ENCODE measurements at regions not wholly inside any gene's neighbourhood (a gene's known extent, or its start where the extent isn't known, plus 50 kb on each side); places are given as distances from the start of the nearest gene placed in this dataset.
"Not testable (repeated sequence)": the region's sequence is repeated elsewhere in the genome, so short reads cannot be mapped to it uniquely, and the experiment has no call there.

DNA sequence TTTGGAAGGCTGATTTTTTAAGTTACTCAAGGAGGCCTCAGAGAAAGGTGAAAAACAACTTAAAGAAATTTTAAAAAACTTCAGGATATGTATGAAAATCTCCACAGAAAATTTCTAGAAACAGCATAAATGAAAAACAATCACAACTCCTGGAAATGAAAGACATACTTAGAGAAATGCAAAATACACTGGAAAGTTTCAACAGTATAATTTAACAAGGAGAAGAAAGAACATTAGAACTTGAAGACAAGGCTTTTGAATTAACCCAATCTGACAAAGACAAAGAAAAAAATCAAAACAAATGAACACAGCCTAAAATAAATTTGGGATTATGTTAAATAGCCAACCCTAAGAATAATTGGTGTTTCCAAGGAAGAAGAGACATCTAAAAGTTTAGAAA lies 300.5 kb downstream of the ANTXR2 start:
- Histone ChIP-seq H3K36me3 (ENCODE audit: insufficient read depth, low read length) (no peaks in the 10 kb centered on the region), H3K9me3 (ENCODE audit: control insufficient read depth, insufficient read depth, low read length) (peaks cover 13% of the 10 kb centered on the region; the same call in 1 of the 2 replicates), H3K9ac (ENCODE audit: low read depth, low read length) (no peak overlapping the region), H3K4me1 (ENCODE audit: insufficient read depth, low read length) (no peaks in the 10 kb centered on the region)

GRCh38 chr4:79764120-79764519 lies 308.9 kb downstream of the ANTXR2 start:
- H3K4me1 ChIP-seq (ENCODE audit: insufficient read depth, low read length), result no peaks in the 10 kb centered on the region

GRCh38 chr4:79763486-79764075 lies 309.4 kb downstream of the ANTXR2 start:
- no peaks in the 10 kb centered on the region for H3K36me3 ChIP-seq (ENCODE audit: insufficient read depth, low read length)
- H3K9ac ChIP-seq (ENCODE audit: low read depth, low read length), result no peak overlapping the region
- H3K4me1 ChIP-seq (ENCODE audit: insufficient read depth, low read length), result no peaks in the 10 kb centered on the region
- no peaks in the 10 kb centered on the region; the same call in 1 of the 2 replicates for H3K9me3 ChIP-seq (ENCODE audit: control insufficient read depth, insufficient read depth, low read length)

More at GRCh38 chr4:79764120-79764519, 308.9 kb downstream of the ANTXR2 start:
- H3K9ac ChIP-seq (ENCODE audit: low read depth, low read length), result no peak overlapping the region
- no peaks in the 10 kb centered on the region for H3K36me3 ChIP-seq (ENCODE audit: insufficient read depth, low read length)
- H3K9me3 ChIP-seq (ENCODE audit: control insufficient read depth, insufficient read depth, low read length), result no peaks in the 10 kb centered on the region; the same call in 1 of the 2 replicates

- Histone ChIP-seq H3K9ac (ENCODE audit: low read depth, low read length) (no peak overlapping the region), H3K9me3 (ENCODE audit: control insufficient read depth, insufficient read depth, low read length) (no peaks in the 10 kb centered on the region), H3K4me1 (ENCODE audit: insufficient read depth, low read length) (no peaks in the 10 kb centered on the region), H3K36me3 (ENCODE audit: insufficient read depth, low read length) (no peaks in the 10 kb centered on the region)
Observed at GRCh38 chr4:79759793-79760192, 313.2 kb downstream of the ANTXR2 start.

GRCh38 chr4:79757600-79757999 lies 315.4 kb downstream of the ANTXR2 start:
- no peaks in the 10 kb centered on the region for H3K9me3 ChIP-seq (ENCODE audit: control insufficient read depth, insufficient read depth, low read length)
- H3K9ac ChIP-seq (ENCODE audit: low read depth, low read length), result no peak overlapping the region
- no peaks in the 10 kb centered on the region for H3K36me3 ChIP-seq (ENCODE audit: insufficient read depth, low read length)
- H3K4me1 ChIP-seq (ENCODE audit: insufficient read depth, low read length), result no peaks in the 10 kb centered on the region

- Histone ChIP-seq H3K36me3 (ENCODE audit: insufficient read depth, low read length) (no peaks in the 10 kb centered on the region), H3K9ac (ENCODE audit: low read depth, low read length) (no peak overlapping the region)
Observed at GRCh38 chr4:79756140-79756895, 316.7 kb downstream of the ANTXR2 start.

GRCh38 chr4:79748835-79749234 lies 324.2 kb downstream of the ANTXR2 start:
- Histone ChIP-seq H3K4me1 (ENCODE audit: insufficient read depth, low read length) (no peaks in the 10 kb centered on the region), H3K36me3 (ENCODE audit: insufficient read depth, low read length) (no peaks in the 10 kb centered on the region), H3K9ac (ENCODE audit: low read depth, low read length) (no peak overlapping the region), H3K9me3 (ENCODE audit: control insufficient read depth, insufficient read depth, low read length) (no peaks in the 10 kb centered on the region)

More at GRCh38 chr4:79756140-79756895, 316.7 kb downstream of the ANTXR2 start:
- H3K4me1 ChIP-seq (ENCODE audit: insufficient read depth, low read length), result no peaks in the 10 kb centered on the region
- no peaks in the 10 kb centered on the region for H3K9me3 ChIP-seq (ENCODE audit: control insufficient read depth, insufficient read depth, low read length)

DNA sequence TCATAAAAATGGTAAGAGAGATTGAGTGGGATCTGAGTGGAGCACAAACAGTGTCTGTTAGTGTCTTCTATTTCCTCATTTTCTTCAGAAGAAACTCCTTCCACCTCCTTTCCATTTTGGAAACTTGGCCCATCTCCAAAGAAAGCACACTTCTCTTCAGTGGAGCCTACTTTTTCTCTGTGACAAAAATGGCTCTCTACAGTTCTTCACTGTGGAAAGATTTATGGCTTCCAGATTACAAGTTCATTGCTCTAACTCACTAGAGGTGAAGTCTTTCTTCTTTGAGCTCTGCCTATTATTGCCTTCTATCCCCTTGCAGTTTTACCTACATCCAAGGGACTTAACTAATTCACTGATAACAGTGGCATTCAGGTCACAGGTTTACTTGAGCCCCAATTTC lies 325.8 kb downstream of the ANTXR2 start:
- Histone ChIP-seq H3K4me1 (ENCODE audit: insufficient read depth, low read length) (no peaks in the 10 kb centered on the region), H3K36me3 (ENCODE audit: insufficient read depth, low read length) (no peaks in the 10 kb centered on the region), H3K9me3 (ENCODE audit: control insufficient read depth, insufficient read depth, low read length) (no peaks in the 10 kb centered on the region), H3K9ac (ENCODE audit: low read depth, low read length) (no peak overlapping the region)

DNA sequence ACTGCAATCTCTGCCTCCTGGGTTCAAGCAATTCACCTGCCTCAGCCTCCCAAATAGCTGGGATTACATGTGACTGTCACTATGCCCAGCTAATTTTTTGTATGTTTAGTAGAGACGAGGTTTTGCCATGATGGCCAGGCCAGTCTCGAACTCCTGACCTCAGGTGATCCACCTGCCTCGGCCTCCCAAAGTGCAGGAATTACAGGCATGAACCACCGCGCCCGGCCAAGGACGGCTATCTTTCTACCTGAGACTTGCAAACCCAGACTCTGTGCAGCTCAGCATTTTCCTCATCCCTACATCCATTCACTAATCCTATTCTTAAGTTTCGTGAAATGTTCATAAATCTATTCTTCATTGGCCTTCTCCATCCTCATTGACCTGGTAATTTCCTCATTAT lies 330.0 kb downstream of the ANTXR2 start:
- Histone ChIP-seq H3K9ac (ENCODE audit: low read depth, low read length) (no peak overlapping the region), H3K9me3 (ENCODE audit: control insufficient read depth, insufficient read depth, low read length) (no peaks in the 10 kb centered on the region), H3K36me3 (ENCODE audit: insufficient read depth, low read length) (no peaks in the 10 kb centered on the region), H3K4me1 (ENCODE audit: insufficient read depth, low read length) (peaks cover 7% of the 10 kb centered on the region; the same call in 1 of the 2 replicates)

DNA sequence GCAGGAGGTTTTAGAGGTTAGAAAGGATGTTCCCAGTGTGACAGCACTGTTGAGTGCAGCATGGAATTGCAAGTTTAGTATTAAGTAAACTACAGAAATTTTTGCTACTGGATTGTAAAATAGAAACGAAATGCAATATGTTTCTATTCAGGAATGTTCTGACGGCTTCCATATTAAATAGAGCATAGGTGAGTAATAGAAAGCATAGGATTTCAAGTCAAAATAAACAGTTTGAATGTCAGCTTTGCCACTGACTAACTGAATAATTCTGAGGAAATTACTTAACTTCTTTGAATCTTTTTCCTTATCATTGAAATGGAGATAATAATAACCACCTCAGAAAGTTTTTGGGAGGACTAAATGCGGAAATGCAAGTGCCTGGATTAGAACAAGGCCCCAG lies 331.9 kb upstream of the GK2 start:
- Histone ChIP-seq H3K36me3 (ENCODE audit: insufficient read depth, low read length) (no peaks in the 10 kb centered on the region), H3K9me3 (ENCODE audit: control insufficient read depth, insufficient read depth, low read length) (peaks cover 2% of the 10 kb centered on the region; the same call in 1 of the 2 replicates), H3K9ac (ENCODE audit: low read depth, low read length) (no peak overlapping the region), H3K4me1 (ENCODE audit: insufficient read depth, low read length) (peaks cover 7% of the 10 kb centered on the region; the same call in 1 of the 2 replicates)

DNA sequence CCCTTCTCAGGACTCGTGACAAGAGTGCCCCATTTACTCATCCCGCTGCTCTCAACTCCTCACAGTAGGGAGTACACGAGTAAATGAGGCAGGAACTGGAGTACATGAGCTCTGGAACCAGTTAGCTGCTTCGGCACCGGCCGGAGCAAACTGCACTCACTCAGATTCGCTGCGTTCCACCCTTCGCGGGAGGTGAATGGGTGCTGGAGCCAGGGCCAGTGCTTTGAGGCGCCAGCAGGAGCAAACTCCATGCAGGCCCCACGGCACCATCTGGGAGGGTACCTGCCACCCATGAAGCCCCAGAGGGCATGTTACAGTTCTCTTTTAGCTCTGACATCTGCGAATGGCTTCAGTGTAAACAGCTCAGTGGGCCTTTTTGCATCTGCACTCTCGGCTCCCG lies 315.5 kb upstream of the GK2 start:
- Histone ChIP-seq H3K9me3 (ENCODE audit: control insufficient read depth, insufficient read depth, low read length) (no peaks in the 10 kb centered on the region), H3K36me3 (ENCODE audit: insufficient read depth, low read length) (no peaks in the 10 kb centered on the region), H3K4me1 (ENCODE audit: insufficient read depth, low read length) (no peaks in the 10 kb centered on the region), H3K9ac (ENCODE audit: low read depth, low read length) (peak overlapping the region; percentile 24; the same call in 1 of the 2 replicates)

DNA sequence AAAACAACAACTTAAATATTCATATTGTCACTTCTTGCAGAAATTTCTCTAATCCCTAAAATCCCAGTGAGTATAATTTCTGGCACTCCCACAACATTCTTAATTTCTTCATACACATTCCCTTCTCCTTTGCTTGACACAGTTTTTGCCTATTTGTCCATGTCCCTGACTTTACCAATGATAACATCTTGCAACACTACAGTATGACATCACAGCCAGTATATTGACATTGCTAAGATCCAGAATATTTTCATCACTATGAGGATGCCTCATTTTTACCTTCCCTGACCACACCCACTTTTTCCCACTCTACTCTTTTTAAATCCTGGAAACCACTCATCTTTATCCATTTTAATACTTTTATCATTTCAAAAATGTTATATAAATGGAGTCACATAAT lies 292.3 kb upstream of the GK2 start:
- Histone ChIP-seq H3K36me3 (ENCODE audit: insufficient read depth, low read length) (no peaks in the 10 kb centered on the region), H3K9me3 (ENCODE audit: control insufficient read depth, insufficient read depth, low read length) (peaks cover 2% of the 10 kb centered on the region; the same call in 1 of the 2 replicates), H3K9ac (ENCODE audit: low read depth, low read length) (no peak overlapping the region), H3K4me1 (ENCODE audit: insufficient read depth, low read length) (no peaks in the 10 kb centered on the region)

DNA sequence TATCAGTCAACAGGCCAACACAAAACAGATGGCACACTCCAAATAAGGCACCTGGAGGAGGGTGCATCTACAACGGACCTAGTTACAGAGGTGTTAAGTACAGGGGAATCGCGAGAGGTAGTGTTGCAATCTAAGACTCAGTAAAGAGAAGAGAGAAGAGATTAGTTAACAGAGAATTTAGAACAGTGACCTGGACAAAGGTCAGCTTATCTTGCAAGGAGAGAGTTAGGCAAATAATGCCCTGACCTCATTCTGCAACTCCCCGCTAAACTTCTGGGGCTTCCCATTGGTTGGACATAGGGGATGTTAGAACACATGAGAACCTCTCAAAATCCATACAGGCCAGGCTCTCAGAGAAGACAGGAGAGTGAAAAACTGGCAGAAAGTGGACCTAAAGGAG lies 289.4 kb upstream of the GK2 start:
- Histone ChIP-seq H3K9ac (ENCODE audit: low read depth, low read length) (no peak overlapping the region), H3K9me3 (ENCODE audit: control insufficient read depth, insufficient read depth, low read length) (peaks cover 6% of the 10 kb centered on the region; the same call in 1 of the 2 replicates), H3K36me3 (ENCODE audit: insufficient read depth, low read length) (no peaks in the 10 kb centered on the region), H3K4me1 (ENCODE audit: insufficient read depth, low read length) (no peaks in the 10 kb centered on the region)

GRCh38 chr4:79696534-79696933 lies 288.5 kb upstream of the GK2 start:
- not testable (repeated sequence) for H3K9me3 ChIP-seq (ENCODE audit: control insufficient read depth, insufficient read depth, low read length); H3K4me1 ChIP-seq (ENCODE audit: insufficient read depth, low read length); H3K9ac ChIP-seq (ENCODE audit: low read depth, low read length); H3K36me3 ChIP-seq (ENCODE audit: insufficient read depth, low read length)

- H3K9me3 ChIP-seq (ENCODE audit: control insufficient read depth, insufficient read depth, low read length), result peaks cover 6% of the 10 kb centered on the region; the same call in 1 of the 2 replicates
- H3K4me1 ChIP-seq (ENCODE audit: insufficient read depth, low read length), result no peaks in the 10 kb centered on the region
- no peak overlapping the region for H3K9ac ChIP-seq (ENCODE audit: low read depth, low read length)
- H3K36me3 ChIP-seq (ENCODE audit: insufficient read depth, low read length), result no peaks in the 10 kb centered on the region
Observed at GRCh38 chr4:79695848-79696247, 287.8 kb upstream of the GK2 start.
